Astrocyte of the hippocampus (primary cell): ENCODE measurements at regions not wholly inside any gene's neighbourhood (a gene's known extent, or its start where the extent isn't known, plus 50 kb on each side); places are given as distances from the start of the nearest gene placed in this dataset.

Experiments
- DNase-seq: peaks from one replicate; pipeline ENCODE4 v3.0.0; 2011; ENCODE audit warnings: low read depth, low spot score

- DNase-seq, result peak; percentile 70
Measured at GRCh38 chr17:34171245-34171818, 83.8 kb upstream of the CCL2 start.

DNA sequence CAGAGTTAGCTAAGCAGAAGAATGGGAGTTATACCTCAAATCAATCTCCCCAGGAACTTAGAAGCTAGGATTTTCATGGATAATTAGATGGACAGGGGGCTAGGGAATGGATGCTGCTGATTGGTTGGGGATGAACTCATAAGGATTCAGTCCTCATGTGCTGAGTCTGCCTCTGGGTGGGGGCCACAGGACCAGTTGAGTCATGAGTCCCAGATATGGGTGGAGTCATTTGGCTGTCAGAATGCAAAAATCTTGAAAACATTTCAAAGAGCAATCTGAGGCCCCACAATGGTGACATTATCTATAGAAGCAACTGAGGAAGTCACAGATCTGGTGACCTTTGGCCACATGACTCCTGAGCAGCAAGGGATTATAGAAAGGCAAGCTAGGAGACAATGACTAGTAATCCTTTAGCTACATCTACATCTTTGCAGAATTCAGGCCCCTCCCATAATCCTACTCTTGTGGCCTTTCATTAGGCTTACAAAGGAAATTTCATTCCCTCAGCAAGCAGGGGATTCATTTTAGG is 82.6 kb upstream of the CCL2 start:
- no peak for DNase-seq

GRCh38 chr17:34173241-34173640 is 81.8 kb upstream of the CCL2 start:
- no peak for DNase-seq

GRCh38 chr17:34174496-34174895 is 80.6 kb upstream of the CCL2 start:
- no peak for DNase-seq

DNA sequence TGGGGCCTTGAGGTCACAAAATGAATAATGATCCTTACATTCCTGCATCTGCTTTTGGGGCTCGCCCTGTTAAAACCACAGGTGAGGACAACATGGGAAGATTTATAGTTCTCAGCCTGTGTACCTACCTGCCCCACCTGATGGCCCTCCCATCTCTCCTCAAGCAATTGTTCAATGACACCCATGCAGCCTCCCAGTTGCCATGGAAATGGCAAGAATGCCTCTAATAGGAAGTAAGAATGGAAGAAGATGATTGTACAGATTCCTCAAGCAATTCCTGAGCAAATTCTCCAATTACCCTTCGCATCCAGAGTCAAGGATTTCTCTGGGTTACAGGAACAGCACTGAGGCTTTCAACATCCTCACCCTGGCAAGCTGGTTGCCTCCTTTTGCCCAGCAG is 78.6 kb upstream of the CCL2 start:
- DNase-seq, result no peak

- peak; percentile 24 for DNase-seq
Measured at GRCh38 chr17:34177642-34178041, 77.4 kb upstream of the CCL2 start.

- no peak for DNase-seq
Measured at GRCh38 chr17:34178092-34178491, 77.0 kb upstream of the CCL2 start.

DNA sequence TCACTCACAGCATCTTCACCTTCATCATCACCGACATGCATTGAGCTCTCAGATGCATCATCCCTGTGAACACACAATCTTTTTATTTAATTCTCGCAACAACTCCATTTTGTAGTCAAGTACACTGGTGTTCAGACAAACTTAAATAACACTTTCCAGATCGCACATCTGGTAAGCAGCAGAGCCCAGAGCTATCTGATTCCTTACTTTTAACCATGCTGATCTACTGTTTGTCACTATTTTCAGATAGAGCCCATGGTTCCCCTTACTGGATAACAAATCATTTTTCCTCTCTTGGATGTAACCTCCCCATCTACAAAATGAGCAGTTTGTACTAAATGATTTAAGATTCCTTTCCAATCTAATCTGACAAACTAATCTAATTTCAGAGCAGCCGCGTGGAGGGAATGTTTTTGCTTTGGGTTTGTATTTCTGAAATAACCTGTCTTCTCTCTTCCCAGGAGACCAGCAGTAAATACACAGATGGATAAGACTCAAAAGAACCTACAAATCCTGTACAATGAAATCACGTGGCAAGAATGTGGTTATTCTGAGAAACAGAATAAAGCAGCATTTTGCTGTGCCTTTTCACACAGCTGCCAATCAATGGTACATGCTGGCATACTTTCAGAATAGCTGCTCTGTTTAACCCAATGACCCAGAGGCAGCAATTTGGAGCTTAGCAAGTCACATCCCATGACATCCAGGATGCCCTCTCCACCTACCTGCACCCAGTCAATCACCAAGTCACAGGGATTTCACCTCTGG is 72.9 kb upstream of the CCL2 start:
- no peak for DNase-seq

- no peak for DNase-seq
Measured at GRCh38 chr17:34195987-34196386, 59.1 kb upstream of the CCL2 start.

GRCh38 chr17:34198519-34198918 is 56.6 kb upstream of the CCL2 start:
- no peak for DNase-seq

DNA sequence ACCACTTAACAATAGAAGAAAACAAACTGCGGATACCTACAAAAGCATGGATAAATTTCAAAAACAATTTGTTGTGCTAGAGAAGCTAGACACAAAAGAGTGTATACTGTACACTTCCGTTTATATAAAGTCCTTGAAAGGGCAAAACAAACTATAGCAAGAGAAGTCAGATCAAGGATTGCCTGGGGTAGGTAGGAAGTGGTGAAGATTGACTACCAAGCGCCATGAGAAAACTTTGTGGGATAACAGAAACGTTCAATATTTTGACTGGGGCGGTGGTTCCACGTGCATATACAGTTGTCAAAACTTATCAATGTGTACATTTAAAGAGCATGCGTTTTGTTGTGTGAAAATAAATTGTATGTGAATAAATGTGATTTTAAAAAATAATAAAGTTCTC is 55.6 kb upstream of the CCL2 start:
- no peak for DNase-seq

DNA sequence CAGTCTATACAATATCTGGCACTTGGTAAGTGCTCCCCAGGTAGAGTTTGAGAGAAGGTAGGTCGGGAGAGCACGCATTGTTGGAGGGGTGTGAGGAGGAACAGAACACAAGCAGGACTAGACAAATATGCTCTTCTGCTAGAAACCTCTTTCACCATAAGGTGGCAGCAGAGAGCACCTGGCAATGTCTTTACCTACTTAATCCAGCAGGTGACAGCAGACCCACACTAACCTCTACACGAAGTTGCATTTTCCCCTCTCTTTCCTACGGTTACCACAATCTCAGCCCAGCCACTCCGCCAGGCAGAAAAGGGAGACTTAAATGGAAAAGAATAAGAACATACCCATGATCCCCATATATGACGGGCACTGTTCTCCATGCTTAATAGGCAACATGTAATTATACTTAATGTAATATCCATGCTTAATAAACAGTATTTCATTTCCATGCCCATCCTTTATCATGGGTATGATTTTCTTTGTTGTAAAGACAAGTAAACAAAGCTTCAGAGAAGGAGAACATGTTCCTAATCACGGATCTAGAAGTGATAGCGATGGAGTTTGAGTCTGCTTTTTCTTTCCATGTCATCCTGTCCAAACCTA is 55.1 kb upstream of the CCL2 start:
- peak; percentile 91 for DNase-seq

DNA sequence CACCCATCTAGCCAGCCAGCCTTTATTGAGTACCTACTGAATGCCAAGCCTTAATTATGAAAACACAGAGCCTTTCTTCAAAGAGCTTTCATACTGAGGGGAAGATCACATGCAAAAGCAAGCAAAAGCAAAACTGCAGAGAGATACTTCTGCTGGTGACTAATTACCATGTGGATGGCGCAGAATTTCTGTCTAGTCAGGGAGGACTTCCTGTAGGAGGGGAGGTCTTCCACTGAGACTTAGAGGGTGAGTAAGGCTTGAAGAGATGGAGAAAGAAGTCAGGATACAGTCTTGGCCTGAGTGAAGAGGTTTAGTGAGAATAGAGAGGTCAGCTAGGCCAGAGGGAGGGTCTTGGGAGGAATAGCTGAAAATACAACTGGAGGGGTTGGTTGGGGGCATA is 53.9 kb upstream of the CCL2 start:
- DNase-seq, result no peak

DNA sequence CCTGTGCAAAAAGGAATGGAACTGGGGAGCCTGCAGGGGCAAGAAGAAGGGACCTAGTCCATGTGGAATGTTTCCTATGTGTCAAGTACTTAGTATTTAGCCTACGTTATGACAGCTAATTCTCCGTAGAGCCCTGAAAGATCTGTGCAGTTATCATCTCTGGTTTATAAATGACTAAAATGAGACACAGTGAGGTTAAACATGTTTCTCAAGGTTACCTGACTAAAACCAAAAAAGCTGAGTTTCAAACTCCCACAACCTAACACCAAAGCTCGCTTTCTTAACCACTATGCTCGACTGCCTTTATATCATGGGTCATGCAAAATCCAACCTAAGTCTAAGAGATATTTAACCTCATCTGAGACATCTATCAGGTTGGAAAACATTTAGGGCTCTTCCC is 53.3 kb upstream of the CCL2 start:
- no peak for DNase-seq

DNA sequence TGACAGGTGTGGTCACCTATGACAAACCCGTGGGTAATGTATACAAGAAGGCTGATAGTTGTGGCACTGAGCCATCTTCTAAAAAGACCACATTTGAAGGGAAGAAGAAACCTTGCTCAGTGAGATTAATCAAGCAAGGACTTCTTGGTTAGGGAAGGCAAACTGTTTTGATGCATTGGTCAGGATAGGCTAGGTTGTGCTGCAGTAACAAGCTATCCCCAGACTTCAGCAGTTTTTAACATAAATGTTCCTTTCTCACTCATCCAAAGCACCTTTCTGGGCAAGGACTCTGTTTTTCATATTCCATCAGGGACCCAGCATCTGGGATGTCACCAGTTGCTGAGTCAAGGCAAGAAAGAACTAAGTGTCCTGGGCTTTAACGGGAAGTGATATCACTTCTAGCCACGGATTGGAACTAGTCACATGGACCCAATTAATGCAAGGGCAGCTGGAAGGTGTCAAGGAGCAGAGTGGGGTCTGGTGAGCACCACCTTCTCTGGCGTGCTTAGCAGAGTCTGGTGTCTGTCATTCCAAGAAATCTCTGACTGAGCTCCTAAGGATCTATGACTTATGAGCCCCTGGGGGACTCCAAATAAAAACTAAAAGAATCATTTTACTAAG is 52.0 kb upstream of the CCL2 start:
- DNase-seq, result no peak

DNA sequence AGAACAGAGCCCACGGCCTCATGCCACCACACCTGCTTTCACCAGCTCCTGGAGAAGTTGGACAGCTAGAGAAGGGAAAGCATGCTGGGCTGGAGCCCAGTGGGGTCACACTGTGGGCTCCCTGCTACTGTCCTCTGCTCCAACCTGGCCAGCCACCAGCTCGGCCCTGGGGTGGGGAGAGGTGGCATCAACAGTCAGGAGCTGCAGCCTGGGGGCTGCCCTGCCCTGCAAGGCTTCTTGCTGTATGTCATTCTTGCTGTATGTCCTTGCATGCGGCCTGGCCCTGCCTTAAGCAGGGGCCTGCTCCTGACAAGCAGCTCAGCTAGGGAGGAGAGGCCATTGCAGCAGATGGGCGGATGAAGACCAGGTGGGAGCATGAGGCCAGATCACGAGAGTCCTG is 50.7 kb upstream of the CCL2 start:
- no peak for DNase-seq
